ENCODE measurements at regions not wholly inside any gene's neighbourhood (a gene's known extent, or its start where the extent isn't known, plus 50 kb on each side); places are given as distances from the start of the nearest gene placed in this dataset.

GRCh38 chr3:110139048-110139447, 801.7 kb upstream of the DPPA4 start:
- no peak for DNase-seq

GRCh38 chr3:110139821-110140220, 802.5 kb upstream of the DPPA4 start:
- no peak for DNase-seq

GRCh38 chr3:110149763-110150162, 812.4 kb upstream of the DPPA4 start:
- no peak for DNase-seq

- no peak for DNase-seq
Observed at GRCh38 chr3:110157221-110157620, 819.9 kb upstream of the DPPA4 start.

GRCh38 chr3:110164632-110165369, 827.5 kb upstream of the DPPA4 start:
- no peak for DNase-seq

- DNase-seq = no peak
Observed at GRCh38 chr3:110165370-110165743, 828.0 kb upstream of the DPPA4 start.

- no peak for DNase-seq
Observed at GRCh38 chr3:110165753-110166152, 828.4 kb upstream of the DPPA4 start.

- DNase-seq = no peak
Observed at GRCh38 chr3:110166791-110167190, 829.4 kb upstream of the DPPA4 start.

- DNase-seq = no peak
Observed at GRCh38 chr3:110174908-110175307, 837.6 kb upstream of the DPPA4 start.

- no peak for DNase-seq
Observed at GRCh38 chr3:110178965-110179364, 841.6 kb upstream of the DPPA4 start.

GRCh38 chr3:110180733-110181132, 843.4 kb upstream of the DPPA4 start:
- no peak for DNase-seq

GRCh38 chr3:110181226-110181625, 843.9 kb upstream of the DPPA4 start:
- no peak for DNase-seq

GRCh38 chr3:110184536-110184935, 847.2 kb upstream of the DPPA4 start:
- no peak for DNase-seq

- DNase-seq = no peak
Observed at GRCh38 chr3:110193074-110193473, 855.7 kb upstream of the DPPA4 start.

GRCh38 chr3:110198717-110199587, 861.6 kb upstream of the DPPA4 start:
- no peak for DNase-seq

- no peak for DNase-seq
Observed at GRCh38 chr3:110199588-110199943, 862.2 kb upstream of the DPPA4 start.

- DNase-seq = no peak
Observed at GRCh38 chr3:110210086-110210660, 861.4 kb upstream of the NECTIN3 start.

- DNase-seq = no peak
Observed at GRCh38 chr3:110226645-110227044, 845.0 kb upstream of the NECTIN3 start.

GRCh38 chr3:110227991-110228390, 843.6 kb upstream of the NECTIN3 start:
- no peak for DNase-seq

- no peak for DNase-seq
Observed at GRCh38 chr3:110234831-110235230, 836.8 kb upstream of the NECTIN3 start.

GRCh38 chr3:110236976-110237610, 834.5 kb upstream of the NECTIN3 start:
- DNase-seq = no peak

- DNase-seq = no peak
Observed at GRCh38 chr3:110243081-110243480, 828.5 kb upstream of the NECTIN3 start.

GRCh38 chr3:110246796-110247376, 824.7 kb upstream of the NECTIN3 start:
- DNase-seq = no peak
